22Rv1 (cell line): ENCODE measurements at regions not wholly inside any gene's neighbourhood (a gene's known extent, or its start where the extent isn't known, plus 50 kb on each side); places are given as distances from the start of the nearest gene placed in this dataset.

ENCODE experiments used
- CTCF ChIP-seq: fragments of 450-650 bp; IDR thresholded peaks from 2 replicates; pipeline ENCODE4 v1.5.1; 2017; ENCODE audit warnings: mild to moderate bottlenecking
- ZFX ChIP-seq: fragments of 450-650 bp; IDR thresholded peaks from 2 replicates; pipeline ENCODE4 v1.6.1; 2017; ENCODE audit warnings: antibody characterized with exemption, borderline replicate concordance

DNA sequence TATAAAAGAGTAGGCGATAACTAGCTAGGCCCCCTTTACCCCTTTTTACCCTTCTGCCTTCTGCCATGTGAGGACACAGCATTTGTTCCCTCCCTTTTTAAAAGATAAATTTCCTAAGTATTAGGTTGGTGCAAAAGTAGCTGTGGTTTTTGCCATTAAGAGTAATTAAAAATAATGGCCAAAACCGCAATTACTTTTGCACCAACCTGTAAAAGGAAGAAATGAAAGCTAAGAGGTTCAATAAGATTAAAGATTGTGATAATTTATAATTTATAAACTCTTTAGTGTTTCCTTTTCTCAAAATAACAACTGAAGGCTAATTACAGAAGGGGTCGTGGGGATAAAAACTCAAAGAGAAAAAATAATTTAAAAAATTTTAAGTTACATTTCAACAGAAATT is 283.5 kb upstream of the PDZRN3 start:
- no peak for TF ChIP-seq ZFX
- no peak for TF ChIP-seq CTCF
